ENCODE measurements at regions not wholly inside any gene's neighbourhood (a gene's known extent, or its start where the extent isn't known, plus 50 kb on each side); places are given as distances from the start of the nearest gene placed in this dataset.

- H3K9me3 Mint-ChIP-seq, result no peaks in the 10 kb centered on the region
- no peak for TF ChIP-seq CTCF (conservative IDR thresholded peaks at IDR 0.05)
- no peak for DNase-seq (ENCODE audit: extremely low spot score, unreplicated experiment)
- no peaks in the 10 kb centered on the region for H3K36me3 Mint-ChIP-seq
- no peak overlapping the region for H3K4me3 Mint-ChIP-seq
- H3K27me3 Mint-ChIP-seq, result no peaks in the 10 kb centered on the region
- H3K4me1 Mint-ChIP-seq (ENCODE audit: unreplicated experiment), result no peaks in the 10 kb centered on the region
- no peak overlapping the region for H3K27ac Mint-ChIP-seq
These were observed 272.9 kb downstream of the SLITRK5 start for GRCh38 chr13:87944038-87944437.

GRCh38 chr13:87952377-87952776 lies 281.2 kb downstream of the SLITRK5 start:
- no peaks in the 10 kb centered on the region for H3K27me3 Mint-ChIP-seq
- H3K27ac Mint-ChIP-seq, result no peak overlapping the region
- H3K4me1 Mint-ChIP-seq (ENCODE audit: unreplicated experiment), result no peaks in the 10 kb centered on the region
- DNase-seq (ENCODE audit: extremely low spot score, unreplicated experiment), result no peak
- no peak overlapping the region for H3K4me3 Mint-ChIP-seq
- no peak for TF ChIP-seq CTCF (conservative IDR thresholded peaks at IDR 0.05)
- H3K9me3 Mint-ChIP-seq, result no peaks in the 10 kb centered on the region
- H3K36me3 Mint-ChIP-seq, result no peaks in the 10 kb centered on the region

- no peaks in the 10 kb centered on the region for H3K27me3 Mint-ChIP-seq
- no peak overlapping the region for H3K4me3 Mint-ChIP-seq
- no peaks in the 10 kb centered on the region for H3K36me3 Mint-ChIP-seq
- no peaks in the 10 kb centered on the region for H3K9me3 Mint-ChIP-seq
- no peak for DNase-seq (ENCODE audit: extremely low spot score, unreplicated experiment)
- H3K4me1 Mint-ChIP-seq (ENCODE audit: unreplicated experiment), result no peaks in the 10 kb centered on the region
- H3K27ac Mint-ChIP-seq, result no peak overlapping the region
- no peak for TF ChIP-seq CTCF (conservative IDR thresholded peaks at IDR 0.05)
These were observed 282.2 kb downstream of the SLITRK5 start for GRCh38 chr13:87953381-87953780.

GRCh38 chr13:87954091-87954490 lies 282.9 kb downstream of the SLITRK5 start:
- H3K27ac Mint-ChIP-seq, result no peak overlapping the region
- no peaks in the 10 kb centered on the region for H3K4me1 Mint-ChIP-seq (ENCODE audit: unreplicated experiment)
- H3K4me3 Mint-ChIP-seq, result no peak overlapping the region
- H3K9me3 Mint-ChIP-seq, result no peaks in the 10 kb centered on the region
- DNase-seq (ENCODE audit: extremely low spot score, unreplicated experiment), result no peak
- no peaks in the 10 kb centered on the region for H3K36me3 Mint-ChIP-seq
- TF ChIP-seq CTCF (conservative IDR thresholded peaks at IDR 0.05), result no peak
- no peaks in the 10 kb centered on the region for H3K27me3 Mint-ChIP-seq

- Mint-ChIP-seq H3K27me3 (peaks cover 8% of the 10 kb centered on the region), H3K4me1 (ENCODE audit: unreplicated experiment) (no peaks in the 10 kb centered on the region), H3K4me3 (no peak overlapping the region), H3K27ac (no peak overlapping the region), H3K9me3 (no peaks in the 10 kb centered on the region), H3K36me3 (no peaks in the 10 kb centered on the region)
- TF ChIP-seq CTCF (conservative IDR thresholded peaks at IDR 0.05), result no peak
- DNase-seq (ENCODE audit: extremely low spot score, unreplicated experiment), result no peak
These were observed 290.4 kb downstream of the SLITRK5 start for GRCh38 chr13:87961546-87961945.

- TF ChIP-seq CTCF (conservative IDR thresholded peaks at IDR 0.05), result no peak
- Mint-ChIP-seq H3K9me3 (no peaks in the 10 kb centered on the region), H3K4me3 (no peak overlapping the region), H3K36me3 (no peaks in the 10 kb centered on the region), H3K4me1 (ENCODE audit: unreplicated experiment) (no peaks in the 10 kb centered on the region), H3K27me3 (no peaks in the 10 kb centered on the region), H3K27ac (no peak overlapping the region)
- DNase-seq (ENCODE audit: extremely low spot score, unreplicated experiment), result no peak
These were observed 301.4 kb downstream of the SLITRK5 start for GRCh38 chr13:87972568-87972967.

Measured in type B pancreatic cell (in vitro differentiated cells).